Ishikawa (cell line): ENCODE measurements at regions not wholly inside any gene's neighbourhood (a gene's known extent, or its start where the extent isn't known, plus 50 kb on each side); places are given as distances from the start of the nearest gene placed in this dataset.

ENCODE experiments used
- CEBPB ChIP-seq: IDR thresholded peaks from 2 replicates; pipeline ENCODE4 v1.6.1; 2012
- CREB1 ChIP-seq: IDR thresholded peaks from 2 replicates; pipeline ENCODE4 v1.6.1; 2012; ENCODE audit warnings: low read depth
- EGR1 ChIP-seq: IDR thresholded peaks from 2 replicates; pipeline ENCODE4 v1.6.1; 2012
- EP300 ChIP-seq: IDR thresholded peaks from 2 replicates; pipeline ENCODE4 v1.6.1; 2012; ENCODE audit warnings: borderline replicate concordance
- FOXM1 ChIP-seq: IDR thresholded peaks from 2 replicates; pipeline ENCODE4 v1.6.1; 2012; ENCODE audit warnings: low read depth, borderline replicate concordance
- MAX ChIP-seq: IDR thresholded peaks from 2 replicates; pipeline ENCODE4 v1.6.1; 2012
- NFIC ChIP-seq: IDR thresholded peaks from 2 replicates; pipeline ENCODE4 v1.6.1; 2012
- RAD21 ChIP-seq: IDR thresholded peaks from 2 replicates; pipeline ENCODE4 v1.6.1; 2012; ENCODE audit warnings: low read depth
- REST ChIP-seq: IDR thresholded peaks from 2 replicates; pipeline ENCODE4 v1.6.1; 2012; ENCODE audit warnings: low read depth, mild to moderate bottlenecking
- TAF1 ChIP-seq: IDR thresholded peaks from 2 replicates; pipeline ENCODE4 v1.6.1; 2012; ENCODE audit warnings: low read depth, mild to moderate bottlenecking
- TCF12 ChIP-seq: IDR thresholded peaks from 2 replicates; pipeline ENCODE4 v1.6.1; 2012; ENCODE audit warnings: low read depth
- TEAD4 ChIP-seq: IDR thresholded peaks from 2 replicates; pipeline ENCODE4 v1.6.1; 2012
- YY1 ChIP-seq: IDR thresholded peaks from 2 replicates; pipeline ENCODE4 v1.6.1; 2012; ENCODE audit warnings: low read depth
- ZBTB7A ChIP-seq: IDR thresholded peaks from 2 replicates; pipeline ENCODE4 v1.6.1; 2012; ENCODE audit warnings: low read depth
- TF ChIP-seq, protein P1 (sequence below): IDR thresholded peaks from 2 replicates; pipeline ENCODE4 v1.6.1; 2012

- TF ChIP-seq, protein P1, sequence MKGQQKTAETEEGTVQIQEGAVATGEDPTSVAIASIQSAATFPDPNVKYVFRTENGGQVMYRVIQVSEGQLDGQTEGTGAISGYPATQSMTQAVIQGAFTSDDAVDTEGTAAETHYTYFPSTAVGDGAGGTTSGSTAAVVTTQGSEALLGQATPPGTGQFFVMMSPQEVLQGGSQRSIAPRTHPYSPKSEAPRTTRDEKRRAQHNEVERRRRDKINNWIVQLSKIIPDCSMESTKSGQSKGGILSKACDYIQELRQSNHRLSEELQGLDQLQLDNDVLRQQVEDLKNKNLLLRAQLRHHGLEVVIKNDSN, result no peak
- TF ChIP-seq REST (no peak), RAD21 (no peak), CEBPB (no peak), FOXM1 (no peak), TCF12 (no peak), MAX (no peak), EGR1 (no peak), EP300 (no peak), TAF1 (no peak), ZBTB7A (no peak), YY1 (no peak), NFIC (no peak), TEAD4 (no peak), CREB1 (no peak)
Measured at GRCh38 chr21:38696579-38696978, 109.2 kb upstream of the ETS2 start.

GRCh38 chr21:38699048-38699447 is 106.7 kb upstream of the ETS2 start:
- TF ChIP-seq RAD21 (peak; percentile 30; the same call in 1 of the 2 replicates), TEAD4 (no peak)

DNA sequence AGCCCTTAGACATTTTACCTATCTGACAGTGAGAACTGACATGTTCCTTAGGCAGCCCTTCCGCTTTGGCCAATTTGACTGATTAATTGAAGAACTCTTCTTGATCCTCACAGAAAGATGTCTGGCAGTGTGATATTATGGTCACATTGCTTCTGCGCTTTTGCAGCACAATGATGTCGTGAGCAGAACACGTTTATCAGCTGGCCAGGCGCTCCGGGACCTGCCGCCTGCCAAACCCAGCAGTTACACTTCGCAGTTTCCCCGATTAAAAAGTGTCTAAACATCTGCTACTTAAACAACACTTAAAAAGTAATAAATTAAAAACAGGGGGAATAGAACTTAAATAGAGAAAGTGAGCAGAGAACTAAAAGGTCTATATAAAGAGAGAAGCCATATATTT is 103.5 kb upstream of the ETS2 start:
- TF ChIP-seq REST (no peak), EP300 (no peak), CREB1 (no peak), NFIC (no peak), TCF12 (no peak), YY1 (no peak), TEAD4 (no peak), ZBTB7A (no peak), TAF1 (no peak), RAD21 (no peak)
- TF ChIP-seq, protein P1, result no peak

GRCh38 chr21:38709876-38710275 is 95.9 kb upstream of the ETS2 start:
- TF ChIP-seq CEBPB (no peak), TEAD4 (no peak), REST (no peak), NFIC (no peak), FOXM1 (no peak), MAX (no peak), TCF12 (no peak), ZBTB7A (no peak), YY1 (no peak), CREB1 (no peak), EP300 (no peak), EGR1 (no peak), RAD21 (no peak), TAF1 (no peak)
- TF ChIP-seq, protein P1, result no peak

DNA sequence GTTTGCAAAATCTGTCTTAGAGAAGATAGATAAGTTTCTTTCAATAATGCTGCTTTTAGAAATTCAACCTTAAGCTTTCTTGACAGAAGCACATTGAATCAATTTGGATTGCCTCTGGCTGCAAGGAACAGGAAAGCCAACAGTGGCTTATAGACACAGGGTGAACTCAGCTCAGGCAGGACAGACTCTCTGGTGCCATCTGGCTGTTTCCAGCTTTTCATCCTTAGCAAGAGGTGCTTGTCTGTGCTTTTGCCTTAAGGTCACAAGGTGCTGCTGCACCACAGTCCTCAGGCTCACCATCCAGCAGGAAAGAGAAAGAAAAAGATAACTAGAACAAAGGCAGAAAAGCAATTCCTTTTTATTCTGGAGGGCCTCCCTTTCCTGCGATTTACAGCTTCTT is 93.7 kb upstream of the ETS2 start:
- no peak for TF ChIP-seq CEBPB
- TF ChIP-seq MAX, result no peak
- TF ChIP-seq NFIC, result no peak
- peak; percentile 74 for TF ChIP-seq RAD21
